GM13977 (cell line): ENCODE measurements at regions not wholly inside any gene's neighbourhood (a gene's known extent, or its start where the extent isn't known, plus 50 kb on each side); places are given as distances from the start of the nearest gene placed in this dataset.

Experiments
- DNase-seq: peaks from one replicate; pipeline ENCODE4 v3.0.0; 2012; ENCODE audit warnings: low spot score
- CTCF ChIP-seq: IDR thresholded peaks from 2 replicates; pipeline ENCODE4 v1.5.1; 2012; ENCODE audit warnings: mild to moderate bottlenecking, control low read depth; ENCODE audit not compliant: insufficient read depth; ENCODE audit errors: extremely low read depth, missing control alignments
- in situ Hi-C: fragments of 300-500 bp; cut with MboI; formaldehyde crosslinking; loops from one replicate; pipeline ENCODE4 v1.12.0; 2022; ENCODE audit warnings: low sequenced_read_pairs, low pct_unique_long_range_greater_than_20kb, mixed read lengths, inconsistent platforms; ENCODE audit not compliant: unreplicated experiment

GRCh38 chr2:176556373-176556772 lies 287.1 kb downstream of the MTX2 start:
- DNase-seq = no peak
- in situ Hi-C loops = no loop called here
- TF ChIP-seq CTCF = no peak

- in situ Hi-C loops = no loop called here
- DNase-seq = no peak
- no peak for TF ChIP-seq CTCF
These were observed 288.6 kb downstream of the MTX2 start for GRCh38 chr2:176557821-176558220.

- in situ Hi-C loops = no loop called here
These were observed 289.4 kb downstream of the MTX2 start for GRCh38 chr2:176558574-176559140.

GRCh38 chr2:176560296-176560695 lies 291.1 kb downstream of the MTX2 start:
- DNase-seq = no peak
- in situ Hi-C loops = no loop called here
- TF ChIP-seq CTCF = no peak

More at GRCh38 chr2:176558574-176559140, 289.4 kb downstream of the MTX2 start:
- TF ChIP-seq CTCF = no peak
- no peak for DNase-seq

GRCh38 chr2:176561706-176562105 lies 292.5 kb downstream of the MTX2 start:
- in situ Hi-C loops = no loop called here
- no peak for DNase-seq
- no peak for TF ChIP-seq CTCF

- in situ Hi-C loops = no loop called here
- no peak for TF ChIP-seq CTCF
- DNase-seq = no peak
These were observed 293.3 kb downstream of the MTX2 start for GRCh38 chr2:176562359-176563078.
